Keratinocyte (primary cell): ENCODE measurements at regions not wholly inside any gene's neighbourhood (a gene's known extent, or its start where the extent isn't known, plus 50 kb on each side); places are given as distances from the start of the nearest gene placed in this dataset.

Experiments used
- DNase-seq: peaks from one replicate; pipeline ENCODE4 v3.0.0-alpha.2; 2011; ENCODE audit warnings: low read depth, missing footprints, low spot score
- FAIRE-seq: peaks from 2 replicates; lab custom pipeline; 2011; peaks lifted over from hg19 to GRCh38; lab: Jason Lieb, UNC
- H2AFZ ChIP-seq: 2 replicates; pipeline ENCODE4 v1.6.0; 2012; ENCODE audit warnings: low read length, control low read depth, inconsistent platforms; ENCODE audit not compliant: control insufficient read depth
- H3K27ac ChIP-seq: 2 replicates; pipeline ENCODE4 v1.5.1; 2011; ENCODE audit warnings: low read length; ENCODE audit not compliant: control insufficient read depth, insufficient read depth
- H3K27me3 ChIP-seq: 3 replicates; pipeline ENCODE4 v1.6.0; 2011; ENCODE audit warnings: low read length; ENCODE audit not compliant: control insufficient read depth, insufficient read depth; ENCODE audit errors: extremely low read depth
- H3K36me3 ChIP-seq, 2 experiments: 2 replicates in 1 of 2; 3 replicates in 1 of 2; pipeline ENCODE4 v1.5.1; 2011; ENCODE audit warnings: low read length in 2 of 2, mild to moderate bottlenecking in 1 of 2; ENCODE audit not compliant: control insufficient read depth in 2 of 2, insufficient read depth in 2 of 2; ENCODE audit errors: extremely low read depth in 1 of 2
- H3K4me1 ChIP-seq: 3 replicates; pipeline ENCODE4 v1.5.1; 2011; ENCODE audit warnings: low read length; ENCODE audit not compliant: control insufficient read depth, insufficient read depth; ENCODE audit errors: extremely low read depth
- H3K4me2 ChIP-seq: 3 replicates; pipeline ENCODE4 v1.6.0; 2011; ENCODE audit warnings: low read depth, low read length; ENCODE audit not compliant: control insufficient read depth, insufficient read depth; ENCODE audit errors: extremely low read depth
- H3K4me3 ChIP-seq, 3 experiments: fragments of 200-600 bp in 1 of 3; sonication (generic) in 1 of 3; 2 replicates in 2 of 3; 3 replicates in 1 of 3; pipeline ENCODE4 v1.5.1; 2011 to 2016; ENCODE audit warnings: low read length in 3 of 3, mild to moderate bottlenecking in 3 of 3, control low read depth in 2 of 3, inconsistent platforms in 1 of 3, low read depth in 1 of 3, mixed read lengths in 1 of 3, mixed run types in 1 of 3, moderate library complexity in 1 of 3; ENCODE audit not compliant: control insufficient read depth in 2 of 3, insufficient read depth in 2 of 3; ENCODE audit errors: extremely low read depth in 1 of 3
- H3K79me2 ChIP-seq: 2 replicates; pipeline ENCODE4 v1.6.0; 2012; ENCODE audit warnings: low read length; ENCODE audit not compliant: control insufficient read depth, insufficient read depth
- H3K9ac ChIP-seq: 3 replicates; pipeline ENCODE4 v1.6.0; 2011; ENCODE audit warnings: low read length; ENCODE audit not compliant: control insufficient read depth, insufficient read depth; ENCODE audit errors: extremely low read depth
- H3K9me1 ChIP-seq: 3 replicates; pipeline ENCODE4 v1.6.0; 2011; ENCODE audit warnings: low read length; ENCODE audit not compliant: control insufficient read depth, insufficient read depth; ENCODE audit errors: extremely low read depth
- H3K9me3 ChIP-seq: 2 replicates; pipeline ENCODE4 v1.5.1; 2012; ENCODE audit warnings: low read depth, low read length; ENCODE audit not compliant: control insufficient read depth
- H4K20me1 ChIP-seq: 3 replicates; pipeline ENCODE4 v1.6.0; 2011; ENCODE audit warnings: low read length; ENCODE audit not compliant: control insufficient read depth, insufficient read depth; ENCODE audit errors: extremely low read depth
- EZH2 ChIP-seq: IDR thresholded peaks from one replicate; pipeline ENCODE4 v1.6.1; 2012; ENCODE audit warnings: inconsistent platforms, mild to moderate bottlenecking, low read length, moderate library complexity
- dilution Hi-C: fragments of 300-500 bp; cut with MboI; formaldehyde crosslinking; loops from one replicate; pipeline ENCODE4 v1.7.0; 2020; ENCODE audit warnings: low sequenced_read_pairs; ENCODE audit not compliant: extremely low pct_ligation_motif_present
- TF ChIP-seq, protein P1 (sequence below), 3 experiments: IDR thresholded peaks in 1 of 3; conservative IDR thresholded peaks in 1 of 3; optimal IDR thresholded peaks in 1 of 3; 2 replicates in 2 of 3; 3 replicates in 1 of 3; pipeline versions ENCODE3 to v1.5.1; 2011; ENCODE audit warnings: low read length in 3 of 3, mild to moderate bottlenecking in 3 of 3, moderate library complexity in 2 of 3, control low read depth in 1 of 3, inconsistent platforms in 1 of 3; ENCODE audit not compliant: insufficient read depth in 2 of 3; ENCODE audit errors: extremely low read depth in 1 of 3

DNA sequence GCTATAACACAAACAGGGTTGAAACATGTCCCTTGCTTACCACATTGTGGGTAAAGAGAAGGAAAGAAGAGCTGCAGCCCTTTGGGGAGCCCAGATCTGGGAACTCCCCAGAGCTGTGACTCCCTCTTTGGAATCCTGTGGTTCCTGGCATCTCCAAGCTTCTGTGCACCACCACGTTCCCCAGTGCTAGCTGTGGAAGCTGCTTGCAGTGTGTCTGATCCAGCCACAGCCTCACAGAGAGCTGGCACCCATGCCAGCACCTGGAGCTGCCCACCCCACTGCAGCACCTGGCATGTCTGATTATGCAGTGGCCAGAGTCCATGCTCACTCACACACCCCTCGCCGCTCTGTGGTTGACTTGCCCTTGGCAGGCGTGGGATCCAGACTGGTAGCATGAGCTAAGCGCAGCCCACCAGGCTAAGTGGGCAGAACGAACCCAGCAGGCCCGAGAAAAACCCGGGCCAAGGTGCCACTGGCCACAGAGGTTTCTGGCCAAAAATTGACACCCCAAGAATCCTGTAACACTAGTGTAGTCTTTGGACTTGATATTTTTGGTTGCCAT, 252.6 kb upstream of the KCNJ16 start:
- Histone ChIP-seq H4K20me1 (no peaks in the 10 kb centered on the region), H3K79me2 (no peaks in the 10 kb centered on the region), H3K27ac (no peak overlapping the region), H3K27me3 (no peaks in the 10 kb centered on the region), H2AFZ (no peak overlapping the region), H3K4me1 (no peaks in the 10 kb centered on the region), H3K9me1 (no peaks in the 10 kb centered on the region), H3K9ac (no peak overlapping the region), H3K36me3 (no peaks in the 10 kb centered on the region), H3K9me3 (no peaks in the 10 kb centered on the region), H3K4me2 (no peak overlapping the region), H3K4me3 (no peak overlapping the region)
- DNase-seq (no peak), FAIRE-seq (no peak)
- no peak for TF ChIP-seq EZH2
- TF ChIP-seq, protein P1, sequence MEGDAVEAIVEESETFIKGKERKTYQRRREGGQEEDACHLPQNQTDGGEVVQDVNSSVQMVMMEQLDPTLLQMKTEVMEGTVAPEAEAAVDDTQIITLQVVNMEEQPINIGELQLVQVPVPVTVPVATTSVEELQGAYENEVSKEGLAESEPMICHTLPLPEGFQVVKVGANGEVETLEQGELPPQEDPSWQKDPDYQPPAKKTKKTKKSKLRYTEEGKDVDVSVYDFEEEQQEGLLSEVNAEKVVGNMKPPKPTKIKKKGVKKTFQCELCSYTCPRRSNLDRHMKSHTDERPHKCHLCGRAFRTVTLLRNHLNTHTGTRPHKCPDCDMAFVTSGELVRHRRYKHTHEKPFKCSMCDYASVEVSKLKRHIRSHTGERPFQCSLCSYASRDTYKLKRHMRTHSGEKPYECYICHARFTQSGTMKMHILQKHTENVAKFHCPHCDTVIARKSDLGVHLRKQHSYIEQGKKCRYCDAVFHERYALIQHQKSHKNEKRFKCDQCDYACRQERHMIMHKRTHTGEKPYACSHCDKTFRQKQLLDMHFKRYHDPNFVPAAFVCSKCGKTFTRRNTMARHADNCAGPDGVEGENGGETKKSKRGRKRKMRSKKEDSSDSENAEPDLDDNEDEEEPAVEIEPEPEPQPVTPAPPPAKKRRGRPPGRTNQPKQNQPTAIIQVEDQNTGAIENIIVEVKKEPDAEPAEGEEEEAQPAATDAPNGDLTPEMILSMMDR (optimal IDR thresholded peaks at IDR 0.05 in 1 of 3, IDR thresholded peaks at IDR 0.05 in 1 of 3, conservative IDR thresholded peaks at IDR 0.05 in 1 of 3; ENCODE audit: extremely low read depth in 1 of 3, insufficient read depth in 2 of 3, low read length in 3 of 3) = no peak
- dilution Hi-C loops = no loop called here

GRCh38 chr17:69828087-69828486, 246.9 kb upstream of the KCNJ16 start:
- H3K9me3 ChIP-seq = no peaks in the 10 kb centered on the region
- TF ChIP-seq, protein P1 (optimal IDR thresholded peaks at IDR 0.05 in 1 of 3, IDR thresholded peaks at IDR 0.05 in 1 of 3, conservative IDR thresholded peaks at IDR 0.05 in 1 of 3; ENCODE audit: extremely low read depth in 1 of 3, insufficient read depth in 2 of 3, low read length in 3 of 3) = no peak
- no peak for TF ChIP-seq EZH2
- H3K79me2 ChIP-seq = no peaks in the 10 kb centered on the region
- H3K36me3 ChIP-seq = no peaks in the 10 kb centered on the region
- no peak overlapping the region for H3K27ac ChIP-seq
- H3K4me1 ChIP-seq = no peaks in the 10 kb centered on the region
- no peaks in the 10 kb centered on the region for H4K20me1 ChIP-seq
- DNase-seq = no peak
- no peak overlapping the region for H3K4me3 ChIP-seq
- H2AFZ ChIP-seq = no peak overlapping the region
- no peak overlapping the region for H3K4me2 ChIP-seq
- H3K9me1 ChIP-seq = no peaks in the 10 kb centered on the region
- no peak for FAIRE-seq
- dilution Hi-C loops = no loop called here
- H3K27me3 ChIP-seq = no peaks in the 10 kb centered on the region
- H3K9ac ChIP-seq = no peak overlapping the region
